Mucosa of stomach (tissue), 1 donor: ENCODE measurements at regions not wholly inside any gene's neighbourhood (a gene's known extent, or its start where the extent isn't known, plus 50 kb on each side); places are given as distances from the start of the nearest gene placed in this dataset.

Experiments used
- H3K27me3 ChIP-seq: one replicate; pipeline ENCODE4 v1.7.0; 2013; ENCODE audit warnings: mild to moderate bottlenecking, low read length; ENCODE audit not compliant: control insufficient read depth, insufficient read depth
- H3K36me3 ChIP-seq: one replicate; pipeline ENCODE4 v1.7.0; 2013; ENCODE audit warnings: low read length; ENCODE audit not compliant: control insufficient read depth, insufficient read depth
- H3K4me1 ChIP-seq: one replicate; pipeline ENCODE4 v1.7.0; 2013; ENCODE audit warnings: mild to moderate bottlenecking, low read length; ENCODE audit not compliant: control insufficient read depth, insufficient read depth
- H3K4me3 ChIP-seq: one replicate; pipeline ENCODE4 v1.7.0; 2013; ENCODE audit warnings: low read length
- H3K9ac ChIP-seq: one replicate; pipeline ENCODE4 v1.7.0; 2013; ENCODE audit warnings: mild to moderate bottlenecking, low read length, moderate library complexity
- H3K9me3 ChIP-seq: one replicate; pipeline ENCODE4 v1.7.0; 2013; ENCODE audit warnings: mild to moderate bottlenecking, low read length, moderate library complexity; ENCODE audit not compliant: control insufficient read depth
- donor health status: Pancreatic carcinoma.

DNA sequence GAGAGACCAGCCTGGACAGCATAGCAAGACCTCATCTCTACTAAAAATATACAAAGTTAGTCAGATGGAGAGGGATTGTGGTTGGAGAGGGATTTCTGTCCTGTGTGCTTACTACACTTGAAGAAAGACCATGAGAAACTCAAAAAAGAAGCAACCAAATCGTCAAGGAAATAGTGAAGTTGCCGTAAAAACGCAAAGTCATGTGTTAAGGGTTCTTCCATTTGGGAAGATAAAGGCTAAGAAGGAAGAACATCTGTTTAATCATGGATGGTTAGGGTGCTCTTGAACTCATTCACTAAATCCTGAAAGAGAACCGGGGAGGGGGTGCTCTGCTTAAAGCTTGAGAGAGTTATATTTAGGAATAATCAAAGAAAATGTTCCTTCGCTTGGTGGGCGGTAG, 59.8 kb upstream of the KDM7A start:
- Histone ChIP-seq H3K36me3 (no peaks in the 10 kb centered on the region), H3K9me3 (no peaks in the 10 kb centered on the region), H3K27me3 (no peaks in the 10 kb centered on the region), H3K4me3 (no peak overlapping the region), H3K4me1 (peaks cover 58% of the 10 kb centered on the region), H3K9ac (no peak overlapping the region)

DNA sequence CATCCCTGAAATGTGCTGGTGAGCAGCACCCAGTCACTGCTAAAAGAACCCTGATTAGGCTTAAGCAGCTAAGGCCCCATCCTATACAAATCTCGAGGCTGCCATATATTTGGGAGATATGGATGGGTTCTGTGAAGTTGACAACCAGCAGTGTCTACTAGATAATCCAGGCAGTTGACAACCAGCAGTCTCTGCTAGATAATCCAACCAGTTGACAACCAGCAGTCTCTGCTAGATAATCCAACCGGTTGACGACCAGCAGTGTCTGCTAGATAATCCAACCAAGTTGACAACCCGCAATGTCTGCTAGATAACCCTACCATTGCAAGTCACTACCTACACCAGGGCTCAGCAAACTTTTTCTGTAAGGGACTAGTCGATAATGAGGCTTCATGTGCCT, 58.3 kb upstream of the KDM7A start:
- H3K9me3 ChIP-seq = no peaks in the 10 kb centered on the region
- no peaks in the 10 kb centered on the region for H3K36me3 ChIP-seq
- H3K9ac ChIP-seq = no peak overlapping the region
- H3K4me3 ChIP-seq = no peak overlapping the region
- peaks cover 52% of the 10 kb centered on the region for H3K4me1 ChIP-seq
- no peaks in the 10 kb centered on the region for H3K27me3 ChIP-seq

GRCh38 chr7:140232957-140233917, 56.5 kb upstream of the KDM7A start:
- Histone ChIP-seq H3K9me3 (no peaks in the 10 kb centered on the region), H3K36me3 (no peaks in the 10 kb centered on the region), H3K4me1 (peaks cover 43% of the 10 kb centered on the region), H3K9ac (no peak overlapping the region), H3K27me3 (no peaks in the 10 kb centered on the region), H3K4me3 (no peak overlapping the region)

DNA sequence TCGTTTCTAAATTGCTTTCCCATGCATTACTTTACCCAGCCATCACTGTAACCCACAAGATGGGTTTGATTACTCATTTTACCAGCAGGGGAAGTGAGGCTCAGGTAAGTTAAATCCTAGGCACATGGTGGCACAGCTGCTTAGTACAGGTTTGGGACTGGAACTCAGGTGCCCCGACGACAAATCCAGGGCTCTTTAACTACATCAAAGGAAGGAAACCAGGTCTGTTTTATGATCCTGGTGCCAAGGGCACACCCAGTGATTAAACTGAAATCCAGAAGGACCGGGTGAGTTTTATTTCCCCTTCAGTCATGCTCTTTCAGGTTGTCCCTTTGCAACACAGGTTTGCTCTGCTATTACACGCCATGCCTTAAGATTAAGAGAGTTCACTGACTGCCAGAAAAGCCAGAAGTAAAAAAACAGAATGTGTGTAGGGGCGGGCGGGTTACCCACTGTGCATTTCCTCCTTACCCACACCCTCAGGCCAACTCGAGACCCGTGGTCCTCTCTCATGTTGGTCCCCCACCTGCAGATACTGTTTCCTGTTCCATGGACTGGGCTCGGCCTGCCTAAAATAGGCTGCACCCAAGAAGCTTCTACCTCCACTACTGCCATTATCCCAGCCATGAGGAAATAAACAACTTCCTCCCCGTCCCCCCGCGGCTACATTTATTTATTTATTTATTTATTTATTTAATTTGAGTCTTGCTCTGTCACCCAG, 55.1 kb upstream of the KDM7A start:
- peak overlapping the region; percentile 77 for H3K9ac ChIP-seq
- H3K4me3 ChIP-seq = peak overlapping the region; percentile 34
- H3K9me3 ChIP-seq = no peaks in the 10 kb centered on the region
- no peaks in the 10 kb centered on the region for H3K36me3 ChIP-seq
- H3K4me1 ChIP-seq = peaks cover 42% of the 10 kb centered on the region
- no peaks in the 10 kb centered on the region for H3K27me3 ChIP-seq

DNA sequence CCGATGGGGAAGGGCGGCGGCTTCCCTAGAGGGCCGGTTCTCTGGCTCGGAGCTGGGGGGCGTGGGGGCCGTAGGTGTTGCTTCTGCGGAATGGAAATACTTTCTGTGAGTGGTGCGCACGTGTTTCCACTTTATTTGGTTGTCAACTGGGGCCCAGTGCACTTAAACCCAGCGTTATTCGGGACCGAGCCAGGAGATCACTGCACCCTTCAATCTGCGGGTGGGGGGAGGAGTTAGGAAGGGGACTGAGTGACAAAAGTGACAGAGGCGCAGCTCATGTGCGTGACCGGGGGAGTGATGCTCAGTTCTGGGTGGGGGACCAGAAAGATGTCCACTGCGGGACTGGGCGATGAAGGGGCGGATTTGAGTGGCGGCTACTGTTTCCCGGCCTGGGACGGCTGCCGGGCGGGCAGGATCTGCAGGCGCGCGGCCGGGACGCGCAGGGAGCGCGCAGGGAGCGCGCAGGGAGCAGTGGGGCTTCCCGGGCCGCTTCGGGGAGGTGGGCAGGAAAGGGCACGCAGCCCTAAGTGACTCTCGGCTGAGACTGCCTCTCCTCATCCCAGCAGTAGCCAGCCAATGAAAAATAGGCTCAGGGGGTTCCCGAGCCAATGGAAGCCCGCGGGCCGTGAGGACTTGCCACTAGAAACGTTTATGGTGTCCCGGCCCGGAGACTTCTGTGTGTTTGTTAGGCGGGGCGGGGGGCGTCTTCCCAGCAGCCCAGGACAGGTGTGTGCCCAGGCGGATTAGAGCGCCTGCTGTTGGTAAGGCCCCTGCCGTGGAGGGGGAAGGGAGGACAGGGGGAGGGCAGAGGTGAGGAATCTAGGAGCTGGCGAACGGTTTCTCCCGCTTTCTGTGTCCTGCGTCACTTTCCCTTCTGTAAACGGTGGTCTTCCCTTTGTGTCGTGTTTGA, 54.3 kb upstream of the KDM7A start:
- Histone ChIP-seq H3K36me3 (no peaks in the 10 kb centered on the region), H3K9ac (peak overlapping the region; percentile 77), H3K4me3 (peak overlapping the region; percentile 34), H3K27me3 (no peaks in the 10 kb centered on the region), H3K9me3 (no peaks in the 10 kb centered on the region), H3K4me1 (peaks cover 37% of the 10 kb centered on the region)

- peak overlapping the region; percentile 77 for H3K9ac ChIP-seq
- peaks cover 37% of the 10 kb centered on the region for H3K4me1 ChIP-seq
- no peaks in the 10 kb centered on the region for H3K27me3 ChIP-seq
These were observed 53.7 kb upstream of the KDM7A start for GRCh38 chr7:140230516-140230860.

DNA sequence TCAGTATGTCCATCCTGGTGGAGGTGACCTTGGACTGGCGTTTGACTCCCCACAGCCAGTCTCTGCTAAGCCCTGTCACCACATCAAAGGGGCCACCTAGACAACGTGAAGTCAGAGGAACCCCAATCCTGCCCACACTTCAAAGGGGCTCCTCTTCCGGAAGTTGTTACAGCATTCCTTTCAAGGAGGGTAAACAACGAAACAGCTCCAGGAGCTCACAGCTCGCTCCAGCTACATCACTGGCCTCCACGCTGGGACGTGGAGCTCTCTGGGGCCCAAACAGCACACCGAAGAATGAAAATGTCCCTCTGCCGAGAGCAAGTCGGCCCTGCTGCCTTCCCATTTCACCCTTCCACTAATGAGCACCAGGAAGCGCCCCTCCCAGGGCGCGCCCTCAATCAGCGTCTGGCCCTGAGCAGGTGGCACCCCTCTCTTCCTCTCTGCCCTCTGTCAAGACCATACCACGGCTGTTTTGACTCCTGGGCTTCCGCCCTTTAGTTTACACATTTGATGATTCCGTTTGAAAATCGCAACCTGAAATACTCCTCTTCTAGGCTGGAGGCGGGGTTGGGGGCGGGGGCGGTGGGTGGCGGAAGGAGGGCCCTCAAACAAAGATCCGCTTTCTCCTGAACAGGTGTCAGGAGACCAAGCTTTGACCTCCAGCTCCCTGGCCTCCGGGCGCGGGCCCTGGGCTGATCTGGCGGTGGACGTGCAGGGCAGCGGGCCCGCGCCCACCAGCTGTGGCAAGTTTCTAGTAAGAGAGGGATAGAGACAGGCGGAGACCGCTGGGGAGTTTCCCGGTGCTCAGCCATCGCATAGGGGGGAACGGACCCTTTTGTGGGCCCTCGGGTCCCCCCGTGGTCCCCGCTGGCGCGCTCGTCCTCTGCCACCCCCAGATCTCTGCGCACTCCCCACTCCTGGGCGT, 53.1 kb upstream of the KDM7A start:
- peaks cover 34% of the 10 kb centered on the region for H3K4me1 ChIP-seq
- H3K27me3 ChIP-seq = no peaks in the 10 kb centered on the region
- no peaks in the 10 kb centered on the region for H3K9me3 ChIP-seq
- peak overlapping the region; percentile 17 for H3K4me3 ChIP-seq
- H3K9ac ChIP-seq = peak overlapping the region; percentile 59
- H3K36me3 ChIP-seq = no peaks in the 10 kb centered on the region

More at GRCh38 chr7:140230516-140230860, 53.7 kb upstream of the KDM7A start:
- Histone ChIP-seq H3K36me3 (no peaks in the 10 kb centered on the region), H3K9me3 (no peaks in the 10 kb centered on the region), H3K4me3 (peak overlapping the region; percentile 17)

DNA sequence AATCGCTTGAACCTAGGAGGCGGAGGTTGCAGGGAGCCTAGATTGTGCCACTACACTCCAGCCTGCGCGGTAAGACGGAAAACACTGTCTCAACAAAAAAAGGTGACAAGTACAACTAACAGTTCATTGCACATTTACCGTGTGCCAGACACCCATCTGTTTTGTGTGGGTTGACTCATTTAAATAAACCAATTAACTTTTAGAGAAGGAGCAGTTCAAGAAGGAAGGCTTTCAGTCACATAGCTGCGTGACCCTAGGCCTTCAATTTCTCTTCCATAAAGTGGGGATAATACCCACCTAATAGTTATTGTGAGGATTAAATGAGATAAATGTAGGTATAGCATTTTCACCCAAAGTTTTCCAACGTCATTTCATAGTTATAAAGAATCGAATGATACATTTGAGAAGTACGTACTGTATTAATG, 52.3 kb upstream of the KDM7A start:
- Histone ChIP-seq H3K4me1 (peaks cover 32% of the 10 kb centered on the region), H3K27me3 (no peaks in the 10 kb centered on the region), H3K9me3 (no peaks in the 10 kb centered on the region), H3K36me3 (no peaks in the 10 kb centered on the region), H3K9ac (no peak overlapping the region), H3K4me3 (no peak overlapping the region)
